Natural killer cell (primary cell): ENCODE measurements at regions not wholly inside any gene's neighbourhood (a gene's known extent, or its start where the extent isn't known, plus 50 kb on each side); places are given as distances from the start of the nearest gene placed in this dataset.
A peak's percentile ranks its signal among the peaks of the same experiment; 100 is the strongest.

Experiments
- ATAC-seq, 3 donors: fragments of 150-1000 bp in 2 of 3; fragments of 200-7000 bp in 1 of 3; cut with Tn5 transposase; 1 replicate in 1 of 3; 2 replicates in 2 of 3; pipeline ENCODE4 v1.10.0; 2021; ENCODE audit warnings: mild to moderate bottlenecking in 2 of 3, moderate library complexity in 2 of 3
- DNase-seq, 2 donors: peaks; one replicate each; pipeline versions ENCODE4 v3.0.0 to v3.0.0-alpha.2; 2013 to 2021; ENCODE audit warnings: mixed read lengths in 1 of 2
- H3K27ac ChIP-seq: one replicate; pipeline ENCODE4 v1.5.1; 2013; ENCODE audit warnings: mild to moderate bottlenecking, low read length
- H3K27me3 ChIP-seq: one replicate; pipeline ENCODE4 v1.6.1; 2013; ENCODE audit warnings: low read length; ENCODE audit not compliant: control insufficient read depth, insufficient read depth
- H3K36me3 ChIP-seq: one replicate; pipeline ENCODE4 v1.6.1; 2013; ENCODE audit warnings: low read length; ENCODE audit not compliant: control insufficient read depth, insufficient read depth
- H3K4me1 ChIP-seq: one replicate; pipeline ENCODE4 v1.6.1; 2013; ENCODE audit warnings: low read length; ENCODE audit not compliant: control insufficient read depth, insufficient read depth
- H3K4me3 ChIP-seq: one replicate; pipeline ENCODE4 v1.5.1; 2013; ENCODE audit warnings: low read length
- H3K9me3 ChIP-seq: one replicate; pipeline ENCODE4 v1.6.1; 2013; ENCODE audit warnings: low read length; ENCODE audit not compliant: control insufficient read depth, insufficient read depth
- H3K27ac Mint-ChIP-seq, 2 donors: one replicate each; pipeline ENCODE4 v1.8.0; 2022; ENCODE audit warnings: mild to moderate bottlenecking in 2 of 2, mixed read lengths in 2 of 2, moderate library complexity in 1 of 2
- H3K27me3 Mint-ChIP-seq, 2 donors: one replicate each; pipeline ENCODE4 v1.8.0; 2022; ENCODE audit warnings: low read depth in 2 of 2, mixed read lengths in 2 of 2
- H3K36me3 Mint-ChIP-seq: one replicate; pipeline ENCODE4 v1.8.0; 2022; ENCODE audit warnings: mixed read lengths
- H3K4me1 Mint-ChIP-seq, 2 donors: one replicate each; pipeline ENCODE4 v1.8.0; 2022; ENCODE audit warnings: mixed read lengths in 2 of 2
- H3K4me3 Mint-ChIP-seq: one replicate; pipeline ENCODE4 v1.8.0; 2022; ENCODE audit warnings: mild to moderate bottlenecking, moderate library complexity, mixed read lengths
- H3K9me3 Mint-ChIP-seq, 2 donors: one replicate each; pipeline ENCODE4 v1.8.0; 2022; ENCODE audit warnings: mixed read lengths in 2 of 2
- WGBS: methylation state at CpG from one replicate; pipeline ENCODE4 v1.1.7; 2013; ENCODE audit warnings: missing lambda C conversion rate; ENCODE audit not compliant: insufficient coverage; 5-methylcytosine and 5-hydroxymethylcytosine counted together
- intact Hi-C: fragments of 100-400 bp; cut with micrococcal nuclease; formaldehyde crosslinking; loops from one replicate; pipeline ENCODE4 v1.14.2; 2022
- TF ChIP-seq, protein P1 (sequence below): fragments of 200-600 bp; IDR thresholded peaks from one replicate; pipeline ENCODE4 v1.8.0; 2022; ENCODE audit warnings: antibody characterized with exemption

DNA sequence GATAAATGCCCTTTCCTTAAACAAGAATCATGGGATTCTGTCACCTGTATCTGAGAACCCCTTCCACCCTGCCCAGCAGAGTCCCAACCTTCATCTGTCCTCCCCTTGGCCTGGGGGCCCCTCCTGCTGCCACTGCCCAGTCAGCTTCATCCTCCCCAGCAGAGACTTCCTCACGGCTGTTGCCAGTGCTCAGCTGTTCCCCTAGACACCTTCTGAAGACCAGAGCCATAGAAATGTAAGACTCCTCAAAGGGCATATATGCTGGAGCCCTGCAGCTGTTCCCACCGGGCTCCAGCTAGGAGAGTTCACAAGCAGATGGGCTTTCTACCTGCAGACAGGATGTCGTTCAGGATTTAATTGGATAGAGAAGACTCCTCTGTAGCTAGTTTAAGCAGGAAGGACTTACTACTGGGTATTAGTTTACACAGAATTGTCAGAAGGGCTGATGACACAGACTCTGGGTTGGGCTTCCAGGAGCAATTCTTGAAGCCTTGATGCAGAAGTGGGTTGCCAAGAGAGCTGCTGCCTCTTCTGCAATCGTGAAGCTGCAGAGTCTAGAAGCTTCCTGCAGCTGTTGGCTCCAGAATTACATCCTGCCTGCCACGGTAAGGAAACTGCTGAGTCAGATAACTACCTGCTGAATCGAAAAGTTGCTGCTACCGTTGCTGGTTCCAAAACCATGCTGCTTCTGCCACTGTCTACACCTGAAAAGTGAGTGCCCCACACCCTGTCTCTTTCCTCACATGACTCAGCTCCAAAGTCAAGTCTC, 57.1 kb upstream of the MLN start:
- H3K4me3 Mint-ChIP-seq = no peak overlapping the region
- WGBS = 12% methylated on average over 7 of the region's 7 CpGs
- peaks cover 55 to 62% of the 10 kb centered on the region in 2 donors for H3K27me3 Mint-ChIP-seq
- Histone ChIP-seq H3K4me3 (no peak overlapping the region), H3K27ac (no peak overlapping the region), H3K4me1 (peaks cover 69% of the 10 kb centered on the region), H3K36me3 (no peaks in the 10 kb centered on the region), H3K27me3 (peaks cover 74% of the 10 kb centered on the region), H3K9me3 (no peaks in the 10 kb centered on the region)
- H3K9me3 Mint-ChIP-seq = no peaks in the 10 kb centered on the region
- H3K36me3 Mint-ChIP-seq = no peaks in the 10 kb centered on the region
- intact Hi-C loops = no loop called here
- no peak overlapping the region for H3K27ac Mint-ChIP-seq
- TF ChIP-seq, protein P1, sequence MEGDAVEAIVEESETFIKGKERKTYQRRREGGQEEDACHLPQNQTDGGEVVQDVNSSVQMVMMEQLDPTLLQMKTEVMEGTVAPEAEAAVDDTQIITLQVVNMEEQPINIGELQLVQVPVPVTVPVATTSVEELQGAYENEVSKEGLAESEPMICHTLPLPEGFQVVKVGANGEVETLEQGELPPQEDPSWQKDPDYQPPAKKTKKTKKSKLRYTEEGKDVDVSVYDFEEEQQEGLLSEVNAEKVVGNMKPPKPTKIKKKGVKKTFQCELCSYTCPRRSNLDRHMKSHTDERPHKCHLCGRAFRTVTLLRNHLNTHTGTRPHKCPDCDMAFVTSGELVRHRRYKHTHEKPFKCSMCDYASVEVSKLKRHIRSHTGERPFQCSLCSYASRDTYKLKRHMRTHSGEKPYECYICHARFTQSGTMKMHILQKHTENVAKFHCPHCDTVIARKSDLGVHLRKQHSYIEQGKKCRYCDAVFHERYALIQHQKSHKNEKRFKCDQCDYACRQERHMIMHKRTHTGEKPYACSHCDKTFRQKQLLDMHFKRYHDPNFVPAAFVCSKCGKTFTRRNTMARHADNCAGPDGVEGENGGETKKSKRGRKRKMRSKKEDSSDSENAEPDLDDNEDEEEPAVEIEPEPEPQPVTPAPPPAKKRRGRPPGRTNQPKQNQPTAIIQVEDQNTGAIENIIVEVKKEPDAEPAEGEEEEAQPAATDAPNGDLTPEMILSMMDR = no peak
- peak in 1 of 2 donors; percentile 62 for DNase-seq
- peaks cover 48 to 53% of the 10 kb centered on the region in 2 donors for H3K4me1 Mint-ChIP-seq
- no peak for ATAC-seq

DNA sequence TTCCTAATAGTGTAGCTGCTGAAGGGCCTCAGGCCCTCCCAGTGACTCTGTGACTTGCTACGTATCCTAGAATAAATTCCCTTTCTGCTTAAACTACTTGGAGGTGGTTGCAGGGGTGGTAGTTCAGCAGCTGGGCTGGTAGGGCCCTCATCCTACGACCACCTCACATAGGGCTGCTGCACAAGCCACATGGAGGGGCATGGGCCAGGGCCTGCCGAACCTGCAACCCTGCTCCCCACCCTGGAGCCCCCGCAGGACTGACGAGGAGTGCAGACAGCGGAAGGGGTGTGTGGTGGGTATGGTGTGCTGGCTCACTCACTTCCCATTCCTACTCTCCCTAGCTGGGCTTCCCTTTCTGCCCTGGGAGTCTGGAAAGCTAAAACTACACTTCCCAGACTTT, 56.2 kb upstream of the MLN start:
- no peak overlapping the region for H3K27ac ChIP-seq
- H3K27me3 ChIP-seq = peaks cover 79% of the 10 kb centered on the region
- Mint-ChIP-seq H3K27ac (no peak overlapping the region), H3K9me3 (no peaks in the 10 kb centered on the region), H3K27me3 (peaks cover 55 to 61% of the 10 kb centered on the region in 2 donors), H3K36me3 (no peaks in the 10 kb centered on the region), H3K4me3 (no peak overlapping the region), H3K4me1 (peaks cover 52 to 53% of the 10 kb centered on the region in 2 donors)
- DNase-seq (no peak), ATAC-seq (no peak)
- no peaks in the 10 kb centered on the region for H3K36me3 ChIP-seq
- no peak overlapping the region for H3K4me3 ChIP-seq
- intact Hi-C loops = no loop called here
- H3K9me3 ChIP-seq = no peaks in the 10 kb centered on the region
- TF ChIP-seq, protein P1 = no peak
- peaks cover 78% of the 10 kb centered on the region for H3K4me1 ChIP-seq
- 72% methylated on average over 2 of the region's 6 CpGs for whole genome bisulfite sequencing

DNA sequence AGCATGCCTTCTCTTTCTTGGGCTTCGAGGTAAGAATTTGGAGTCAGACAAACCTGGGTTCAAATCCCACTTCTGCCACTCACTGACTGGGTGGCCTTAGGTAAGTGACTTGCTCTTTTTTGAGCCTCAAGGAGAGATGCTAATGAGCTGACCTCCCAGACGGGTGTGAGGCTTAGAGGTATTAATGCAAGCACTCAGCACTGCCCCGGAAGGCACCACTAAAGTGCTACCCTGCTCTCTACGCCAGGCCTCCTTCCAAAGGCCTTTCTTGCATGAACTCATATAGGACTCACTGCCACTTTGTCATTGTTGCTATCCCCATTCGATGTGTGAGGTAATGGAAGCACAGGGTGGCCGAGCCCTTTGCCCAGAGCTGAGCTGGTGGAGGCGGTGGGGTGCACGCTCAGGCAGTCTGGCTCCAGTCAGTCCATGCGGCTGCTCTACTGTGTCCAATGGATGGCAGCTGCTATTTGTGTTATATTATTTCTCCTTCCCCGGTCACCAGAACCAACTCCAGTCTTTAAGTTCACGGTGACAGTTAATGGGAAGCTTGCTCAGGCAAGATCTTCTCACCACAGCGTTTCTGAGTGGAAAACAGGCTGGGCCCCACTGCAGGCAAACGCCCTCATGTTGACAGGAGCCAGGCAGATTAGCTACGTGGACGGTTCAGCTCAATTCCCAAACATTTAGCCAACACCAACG, 55.2 kb upstream of the MLN start:
- intact Hi-C loops = no loop called here
- Histone ChIP-seq H3K27me3 (peaks cover 85% of the 10 kb centered on the region), H3K27ac (no peak overlapping the region), H3K4me3 (no peak overlapping the region), H3K9me3 (no peaks in the 10 kb centered on the region), H3K4me1 (peaks cover 70% of the 10 kb centered on the region), H3K36me3 (no peaks in the 10 kb centered on the region)
- TF ChIP-seq, protein P1 = no peak
- H3K27me3 Mint-ChIP-seq = peaks cover 62 to 66% of the 10 kb centered on the region in 2 donors
- H3K27ac Mint-ChIP-seq = no peak overlapping the region
- H3K4me1 Mint-ChIP-seq = peaks cover 49 to 57% of the 10 kb centered on the region in 2 donors
- WGBS = 90% methylated on average over 16 of the region's 16 CpGs
- no peaks in the 10 kb centered on the region for H3K9me3 Mint-ChIP-seq
- no peak overlapping the region for H3K4me3 Mint-ChIP-seq
- ATAC-seq (no peak), DNase-seq (no peak)
- H3K36me3 Mint-ChIP-seq = no peaks in the 10 kb centered on the region
